Pulmonary artery endothelial cell (primary cell): ENCODE measurements at regions not wholly inside any gene's neighbourhood (a gene's known extent, or its start where the extent isn't known, plus 50 kb on each side); places are given as distances from the start of the nearest gene placed in this dataset.

ENCODE experiments used
- DNase-seq: peaks from one replicate; pipeline ENCODE4 v3.0.0-alpha.2; 2011; ENCODE audit warnings: low read depth, low spot score

- DNase-seq: no peak
Observed at GRCh38 chr6:56005426-56005825, 130.0 kb upstream of the BMP5 start.

GRCh38 chr6:56004426-56004825, 129.0 kb upstream of the BMP5 start:
- no peak for DNase-seq

- DNase-seq: no peak
Observed at GRCh38 chr6:56003616-56004015, 128.2 kb upstream of the BMP5 start.

- no peak for DNase-seq
Observed at GRCh38 chr6:56002336-56002735, 126.9 kb upstream of the BMP5 start.

- no peak for DNase-seq
Observed at GRCh38 chr6:55998576-55998975, 123.2 kb upstream of the BMP5 start.

- no peak for DNase-seq
Observed at GRCh38 chr6:55997223-55997874, 122.0 kb upstream of the BMP5 start.

- DNase-seq: no peak
Observed at GRCh38 chr6:55994531-55994930, 119.1 kb upstream of the BMP5 start.

- no peak for DNase-seq
Observed at GRCh38 chr6:55993418-55993817, 118.0 kb upstream of the BMP5 start.

- no peak for DNase-seq
Observed at GRCh38 chr6:55992546-55992945, 117.2 kb upstream of the BMP5 start.

- DNase-seq: no peak
Observed at GRCh38 chr6:55985309-55985708, 109.9 kb upstream of the BMP5 start.

GRCh38 chr6:55983861-55984260, 108.5 kb upstream of the BMP5 start:
- no peak for DNase-seq

GRCh38 chr6:55981660-55982059, 106.3 kb upstream of the BMP5 start:
- DNase-seq: no peak

- no peak for DNase-seq
Observed at GRCh38 chr6:55980627-55981211, 105.3 kb upstream of the BMP5 start.

GRCh38 chr6:55979526-55979925, 104.1 kb upstream of the BMP5 start:
- no peak for DNase-seq

- DNase-seq: no peak
Observed at GRCh38 chr6:55977959-55978665, 102.7 kb upstream of the BMP5 start.

GRCh38 chr6:55974688-55975087, 99.3 kb upstream of the BMP5 start:
- no peak for DNase-seq

GRCh38 chr6:55972091-55972490, 96.7 kb upstream of the BMP5 start:
- DNase-seq: no peak

GRCh38 chr6:55969526-55969925, 94.1 kb upstream of the BMP5 start:
- no peak for DNase-seq

- DNase-seq: no peak
Observed at GRCh38 chr6:55968926-55969325, 93.5 kb upstream of the BMP5 start.

- DNase-seq: no peak
Observed at GRCh38 chr6:55964136-55964535, 88.7 kb upstream of the BMP5 start.

GRCh38 chr6:55963301-55963700, 87.9 kb upstream of the BMP5 start:
- no peak for DNase-seq

- DNase-seq: no peak
Observed at GRCh38 chr6:55960344-55960743, 85.0 kb upstream of the BMP5 start.

- no peak for DNase-seq
Observed at GRCh38 chr6:55958790-55959189, 83.4 kb upstream of the BMP5 start.
